ENCODE measurements at regions not wholly inside any gene's neighbourhood (a gene's known extent, or its start where the extent isn't known, plus 50 kb on each side); places are given as distances from the start of the nearest gene placed in this dataset.
"Not testable (repeated sequence)": the region's sequence is repeated elsewhere in the genome, so short reads cannot be mapped to it uniquely, and the experiment has no call there.

- DNase-seq (ENCODE audit: low read depth, low spot score); H3K4me3 ChIP-seq (ENCODE audit: low read length): not testable (repeated sequence)
These were observed 93.4 kb upstream of the NBPF11 start for GRCh38 chr1:148245443-148245842.

- not testable (repeated sequence) for DNase-seq (ENCODE audit: low read depth, low spot score); H3K4me3 ChIP-seq (ENCODE audit: low read length)
These were observed 81.2 kb upstream of the NBPF11 start for GRCh38 chr1:148233250-148233649.

GRCh38 chr1:148228846-148229245, 76.8 kb upstream of the NBPF11 start:
- DNase-seq (ENCODE audit: low read depth, low spot score); H3K4me3 ChIP-seq (ENCODE audit: low read length): not testable (repeated sequence)

- H3K4me3 ChIP-seq (ENCODE audit: low read length); DNase-seq (ENCODE audit: low read depth, low spot score): not testable (repeated sequence)
These were observed 70.5 kb upstream of the NBPF11 start for GRCh38 chr1:148222399-148223159.

GRCh38 chr1:148221593-148221992, 69.5 kb upstream of the NBPF11 start:
- not testable (repeated sequence) for DNase-seq (ENCODE audit: low read depth, low spot score); H3K4me3 ChIP-seq (ENCODE audit: low read length)

GRCh38 chr1:148219229-148219628, 67.1 kb upstream of the NBPF11 start:
- H3K4me3 ChIP-seq (ENCODE audit: low read length); DNase-seq (ENCODE audit: low read depth, low spot score): not testable (repeated sequence)

GRCh38 chr1:148211191-148211590, 59.1 kb upstream of the NBPF11 start:
- DNase-seq (ENCODE audit: low read depth, low spot score); H3K4me3 ChIP-seq (ENCODE audit: low read length): not testable (repeated sequence)

GRCh38 chr1:148210624-148211023, 58.5 kb upstream of the NBPF11 start:
- DNase-seq (ENCODE audit: low read depth, low spot score); H3K4me3 ChIP-seq (ENCODE audit: low read length): not testable (repeated sequence)

- not testable (repeated sequence) for DNase-seq (ENCODE audit: low read depth, low spot score); H3K4me3 ChIP-seq (ENCODE audit: low read length)
These were observed 58.1 kb upstream of the NBPF11 start for GRCh38 chr1:148210166-148210565.

- not testable (repeated sequence) for DNase-seq (ENCODE audit: low read depth, low spot score); H3K4me3 ChIP-seq (ENCODE audit: low read length)
These were observed 49.9 kb upstream of the NBPF11 start for GRCh38 chr1:148202013-148202412.

Measured in Jurkat, Clone E6-1 (cell line).